Liver (tissue), 8 donors: ENCODE measurements at regions not wholly inside any gene's neighbourhood (a gene's known extent, or its start where the extent isn't known, plus 50 kb on each side); places are given as distances from the start of the nearest gene placed in this dataset.

Experiments
- DNase-seq: peaks from one replicate; pipeline ENCODE4 v3.0.0-alpha.2; 2017; ENCODE audit warnings: low spot score
- H3K27ac ChIP-seq, 2 donors: one replicate each; pipeline ENCODE4 v1.7.0; 2013; ENCODE audit warnings: inconsistent platforms in 2 of 2, low read length in 2 of 2, control low read depth in 1 of 2, low read depth in 1 of 2, mild to moderate bottlenecking in 1 of 2
- H3K27me3 ChIP-seq, 4 donors: one replicate each; pipeline versions ENCODE4 v1.6.1 to v1.7.0; 2013; ENCODE audit warnings: low read length in 3 of 4, inconsistent platforms in 1 of 4, mild to moderate bottlenecking in 1 of 4, moderate library complexity in 1 of 4; ENCODE audit not compliant: control insufficient read depth in 4 of 4, insufficient read depth in 4 of 4
- H3K36me3 ChIP-seq, 4 donors: one replicate each; pipeline versions ENCODE4 v1.6.1 to v1.7.0; 2013; ENCODE audit warnings: low read length in 3 of 4, mild to moderate bottlenecking in 3 of 4, low read depth in 1 of 4, moderate library complexity in 1 of 4; ENCODE audit not compliant: control insufficient read depth in 4 of 4, insufficient read depth in 3 of 4
- H3K4me1 ChIP-seq, 4 donors: one replicate each; pipeline versions ENCODE4 v1.6.1 to v1.7.0; 2013; ENCODE audit warnings: low read length in 3 of 4, mild to moderate bottlenecking in 3 of 4, moderate library complexity in 1 of 4; ENCODE audit not compliant: control insufficient read depth in 4 of 4, insufficient read depth in 4 of 4
- H3K4me3 ChIP-seq, 3 donors: one replicate each; pipeline versions ENCODE4 v1.6.1 to v1.7.0; 2013; ENCODE audit warnings: low read length in 3 of 3, control low read depth in 1 of 3, low read depth in 1 of 3, mild to moderate bottlenecking in 1 of 3
- H3K9ac ChIP-seq, 2 donors: one replicate each; pipeline ENCODE4 v1.7.0; 2013; ENCODE audit warnings: low read length in 2 of 2, mild to moderate bottlenecking in 2 of 2, moderate library complexity in 2 of 2, control low read depth in 1 of 2, low read depth in 1 of 2
- H3K9me3 ChIP-seq, 4 donors: one replicate each; pipeline versions ENCODE4 v1.6.1 to v1.7.0; 2013; ENCODE audit warnings: low read length in 3 of 4; ENCODE audit not compliant: control insufficient read depth in 4 of 4
- FOXA2 ChIP-seq: IDR thresholded peaks from 2 replicates; pipeline ENCODE4 v1.6.1; 2016; ENCODE audit warnings: antibody characterized with exemption
- HNF4A ChIP-seq, 2 donors: conservative IDR thresholded peaks; 2 replicates each; pipeline ENCODE4 v1.6.1; 2016; ENCODE audit warnings: antibody characterized with exemption in 2 of 2, mild to moderate bottlenecking in 2 of 2
- NR2F2 ChIP-seq: IDR thresholded peaks from 2 replicates; pipeline ENCODE4 v1.6.1; 2016; ENCODE audit warnings: antibody characterized with exemption
- REST ChIP-seq: IDR thresholded peaks from 2 replicates; pipeline ENCODE4 v1.6.1; 2016; ENCODE audit warnings: antibody characterized with exemption, mild to moderate bottlenecking
- RXRA ChIP-seq, 2 donors: IDR thresholded peaks; 2 replicates each; pipeline ENCODE4 v1.6.1; 2017 to 2018; ENCODE audit warnings: antibody characterized with exemption in 2 of 2, mild to moderate bottlenecking in 1 of 2
- TAF1 ChIP-seq: conservative IDR thresholded peaks from 2 replicates; pipeline ENCODE4 v1.6.1; 2016; ENCODE audit warnings: antibody characterized with exemption, mild to moderate bottlenecking
- YY1 ChIP-seq: IDR thresholded peaks from 2 replicates; pipeline ENCODE4 v1.6.1; 2016; ENCODE audit warnings: antibody characterized with exemption, mild to moderate bottlenecking
- WGBS: extraction: QIAGEN DNeasy Blood & Tissue Kit; methylation state at CpG from one replicate; pipeline ENCODE4 v1.1.7; 2013; 5-methylcytosine and 5-hydroxymethylcytosine counted together
- TF ChIP-seq, protein P1 (sequence below): IDR thresholded peaks from 2 replicates; pipeline ENCODE4 v1.6.1; 2016; ENCODE audit warnings: antibody characterized with exemption
- TF ChIP-seq, protein P2 (sequence below): fragments of 150-350 bp; IDR thresholded peaks from 2 replicates; pipeline ENCODE4 v1.5.1; 2017; ENCODE audit warnings: improper control_type of control experiment, low read depth, low read length; ENCODE audit not compliant: missing input control
- TF ChIP-seq, protein P3 (sequence below): IDR thresholded peaks from 2 replicates; pipeline ENCODE4 v1.6.1; 2016; ENCODE audit warnings: antibody characterized with exemption
- donor health status: healthy.
- donor health status: healthy.
- donor health status: healthy.
- donor health status: healthy.
- donor health status: healthy.

- TF ChIP-seq, protein P1, sequence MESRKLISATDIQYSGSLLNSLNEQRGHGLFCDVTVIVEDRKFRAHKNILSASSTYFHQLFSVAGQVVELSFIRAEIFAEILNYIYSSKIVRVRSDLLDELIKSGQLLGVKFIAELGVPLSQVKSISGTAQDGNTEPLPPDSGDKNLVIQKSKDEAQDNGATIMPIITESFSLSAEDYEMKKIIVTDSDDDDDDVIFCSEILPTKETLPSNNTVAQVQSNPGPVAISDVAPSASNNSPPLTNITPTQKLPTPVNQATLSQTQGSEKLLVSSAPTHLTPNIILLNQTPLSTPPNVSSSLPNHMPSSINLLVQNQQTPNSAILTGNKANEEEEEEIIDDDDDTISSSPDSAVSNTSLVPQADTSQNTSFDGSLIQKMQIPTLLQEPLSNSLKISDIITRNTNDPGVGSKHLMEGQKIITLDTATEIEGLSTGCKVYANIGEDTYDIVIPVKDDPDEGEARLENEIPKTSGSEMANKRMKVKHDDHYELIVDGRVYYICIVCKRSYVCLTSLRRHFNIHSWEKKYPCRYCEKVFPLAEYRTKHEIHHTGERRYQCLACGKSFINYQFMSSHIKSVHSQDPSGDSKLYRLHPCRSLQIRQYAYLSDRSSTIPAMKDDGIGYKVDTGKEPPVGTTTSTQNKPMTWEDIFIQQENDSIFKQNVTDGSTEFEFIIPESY, result no peak
These were observed 652.1 kb downstream of the RNF144B start (continued) for GRCh38 chr6:19039287-19039686.

DNA sequence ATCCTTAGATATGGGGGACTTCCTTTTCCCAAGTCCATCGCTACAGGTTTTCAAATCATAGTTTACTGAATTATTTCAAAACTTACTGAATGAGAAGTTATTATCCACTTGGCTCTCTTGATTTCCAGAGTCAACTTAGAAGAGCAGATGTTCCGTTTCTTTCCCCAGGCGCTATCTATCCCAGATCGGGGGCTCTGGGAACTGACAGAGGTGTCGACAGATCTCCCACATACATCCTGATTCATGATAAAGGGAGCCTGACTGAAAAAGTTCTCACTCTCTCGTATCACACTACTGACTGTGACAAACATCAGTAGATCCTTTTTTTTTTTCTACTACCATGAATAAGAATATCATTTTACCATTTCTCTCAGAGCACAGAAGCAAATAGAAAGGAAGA lies 654.8 kb downstream of the RNF144B start:
- Histone ChIP-seq H3K9ac (no peak overlapping the region), H3K9me3 (no peaks in the 10 kb centered on the region), H3K4me3 (no peak overlapping the region), H3K27me3 (peaks cover 0 to 5% (median 0%) of the 10 kb centered on the region in 4 donors), H3K27ac (no peak overlapping the region), H3K36me3 (no peaks in the 10 kb centered on the region), H3K4me1 (no peaks in the 10 kb centered on the region)
- DNase-seq, result no peak
- WGBS, result 52% methylated on average over 6 of the region's 6 CpGs
- TF ChIP-seq REST (no peak), YY1 (no peak), FOXA2 (no peak), TAF1 (no peak), HNF4A (conservative IDR thresholded peaks at IDR 0.05) (no peak), RXRA (IDR thresholded peaks at IDR 0.05) (no peak), NR2F2 (no peak)
- TF ChIP-seq, protein P2, sequence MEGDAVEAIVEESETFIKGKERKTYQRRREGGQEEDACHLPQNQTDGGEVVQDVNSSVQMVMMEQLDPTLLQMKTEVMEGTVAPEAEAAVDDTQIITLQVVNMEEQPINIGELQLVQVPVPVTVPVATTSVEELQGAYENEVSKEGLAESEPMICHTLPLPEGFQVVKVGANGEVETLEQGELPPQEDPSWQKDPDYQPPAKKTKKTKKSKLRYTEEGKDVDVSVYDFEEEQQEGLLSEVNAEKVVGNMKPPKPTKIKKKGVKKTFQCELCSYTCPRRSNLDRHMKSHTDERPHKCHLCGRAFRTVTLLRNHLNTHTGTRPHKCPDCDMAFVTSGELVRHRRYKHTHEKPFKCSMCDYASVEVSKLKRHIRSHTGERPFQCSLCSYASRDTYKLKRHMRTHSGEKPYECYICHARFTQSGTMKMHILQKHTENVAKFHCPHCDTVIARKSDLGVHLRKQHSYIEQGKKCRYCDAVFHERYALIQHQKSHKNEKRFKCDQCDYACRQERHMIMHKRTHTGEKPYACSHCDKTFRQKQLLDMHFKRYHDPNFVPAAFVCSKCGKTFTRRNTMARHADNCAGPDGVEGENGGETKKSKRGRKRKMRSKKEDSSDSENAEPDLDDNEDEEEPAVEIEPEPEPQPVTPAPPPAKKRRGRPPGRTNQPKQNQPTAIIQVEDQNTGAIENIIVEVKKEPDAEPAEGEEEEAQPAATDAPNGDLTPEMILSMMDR, result no peak
- TF ChIP-seq, protein P3, sequence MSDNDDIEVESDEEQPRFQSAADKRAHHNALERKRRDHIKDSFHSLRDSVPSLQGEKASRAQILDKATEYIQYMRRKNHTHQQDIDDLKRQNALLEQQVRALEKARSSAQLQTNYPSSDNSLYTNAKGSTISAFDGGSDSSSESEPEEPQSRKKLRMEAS, result no peak
- TF ChIP-seq, protein P1, result no peak

DNA sequence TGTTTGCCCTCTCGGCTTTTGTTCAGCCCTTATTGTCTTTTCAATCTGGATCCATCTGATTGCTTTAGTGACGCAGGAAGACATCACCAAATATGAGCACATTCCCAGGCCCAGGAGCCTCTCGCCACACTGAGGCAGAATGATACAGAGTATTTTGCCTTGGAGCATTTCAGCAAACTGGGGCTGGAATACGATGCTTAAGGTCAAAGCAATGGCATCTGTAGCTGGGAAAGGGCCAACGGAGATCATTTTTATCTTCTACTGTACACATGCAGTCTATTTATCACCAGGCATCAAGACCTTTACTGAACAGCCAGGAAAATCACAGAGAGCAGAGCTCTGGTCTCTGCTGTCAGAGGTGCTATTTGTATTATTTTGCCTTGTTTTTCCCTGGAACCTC lies 655.3 kb downstream of the RNF144B start:
- 55% methylated on average over 5 of the region's 5 CpGs for WGBS
- no peak overlapping the region for H3K27ac ChIP-seq

More for the DNA sequence above, 655.3 kb downstream of the RNF144B start:
- Histone ChIP-seq H3K4me1 (no peaks in the 10 kb centered on the region), H3K4me3 (no peak overlapping the region), H3K27me3 (peaks cover 0 to 5% (median 0%) of the 10 kb centered on the region in 4 donors), H3K9ac (no peak overlapping the region), H3K36me3 (no peaks in the 10 kb centered on the region), H3K9me3 (no peaks in the 10 kb centered on the region)
- no peak for DNase-seq
- TF ChIP-seq YY1, result no peak
- TF ChIP-seq FOXA2, result no peak
